GM10266 (cell line): ENCODE measurements at regions not wholly inside any gene's neighbourhood (a gene's known extent, or its start where the extent isn't known, plus 50 kb on each side); places are given as distances from the start of the nearest gene placed in this dataset.

ENCODE experiments used
- DNase-seq: peaks from one replicate; pipeline ENCODE4 v3.0.0; 2012; ENCODE audit errors: extremely low spot score
- CTCF ChIP-seq: IDR thresholded peaks from 2 replicates; pipeline ENCODE4 v1.5.1; 2012; ENCODE audit warnings: mild to moderate bottlenecking, low read depth; ENCODE audit not compliant: control insufficient read depth, insufficient read depth; ENCODE audit errors: missing control alignments

- DNase-seq = no peak
- no peak for TF ChIP-seq CTCF
Observed at GRCh38 chr21:39007532-39007931, 175.7 kb downstream of the PSMG1 start.

GRCh38 chr21:39006571-39007311 lies 176.5 kb downstream of the PSMG1 start:
- no peak for DNase-seq
- TF ChIP-seq CTCF = no peak

- TF ChIP-seq CTCF = no peak
- no peak for DNase-seq
Observed at GRCh38 chr21:39005502-39005787, 177.8 kb downstream of the PSMG1 start.

- no peak for TF ChIP-seq CTCF
- no peak for DNase-seq
Observed at GRCh38 chr21:39004634-39005501, 178.4 kb downstream of the PSMG1 start.

- TF ChIP-seq CTCF = no peak
- DNase-seq = no peak
Observed at GRCh38 chr21:39003982-39004633, 179.1 kb downstream of the PSMG1 start.

- no peak for TF ChIP-seq CTCF
- DNase-seq = no peak
Observed at GRCh38 chr21:39001341-39001740, 181.9 kb downstream of the PSMG1 start.

GRCh38 chr21:39000496-39000895 lies 182.8 kb downstream of the PSMG1 start:
- no peak for TF ChIP-seq CTCF
- DNase-seq = no peak
